Cardiac fibroblast (primary cell): ENCODE measurements at regions not wholly inside any gene's neighbourhood (a gene's known extent, or its start where the extent isn't known, plus 50 kb on each side); places are given as distances from the start of the nearest gene placed in this dataset.
A peak's percentile ranks its signal among the peaks of the same experiment; 100 is the strongest.

Source experiments
- DNase-seq, 2 donors: peaks; one replicate each; pipeline versions ENCODE4 v3.0.0 to v3.0.0-alpha.2; 2010; ENCODE audit warnings: low read depth in 2 of 2
- H3K4me3 ChIP-seq, 2 donors: replicated peaks in 1 of 2; 1 replicate in 1 of 2; 2 replicates in 1 of 2; pipeline ENCODE4 v1.5.1; 2011; ENCODE audit warnings: low read depth in 2 of 2, low read length in 2 of 2, mild to moderate bottlenecking in 2 of 2, moderate library complexity in 1 of 2
- TF ChIP-seq, protein P1 (sequence below): IDR thresholded peaks from one replicate; pipeline ENCODE4 v1.5.1; 2011; ENCODE audit warnings: low read depth, mild to moderate bottlenecking, low read length, inconsistent platforms

DNA sequence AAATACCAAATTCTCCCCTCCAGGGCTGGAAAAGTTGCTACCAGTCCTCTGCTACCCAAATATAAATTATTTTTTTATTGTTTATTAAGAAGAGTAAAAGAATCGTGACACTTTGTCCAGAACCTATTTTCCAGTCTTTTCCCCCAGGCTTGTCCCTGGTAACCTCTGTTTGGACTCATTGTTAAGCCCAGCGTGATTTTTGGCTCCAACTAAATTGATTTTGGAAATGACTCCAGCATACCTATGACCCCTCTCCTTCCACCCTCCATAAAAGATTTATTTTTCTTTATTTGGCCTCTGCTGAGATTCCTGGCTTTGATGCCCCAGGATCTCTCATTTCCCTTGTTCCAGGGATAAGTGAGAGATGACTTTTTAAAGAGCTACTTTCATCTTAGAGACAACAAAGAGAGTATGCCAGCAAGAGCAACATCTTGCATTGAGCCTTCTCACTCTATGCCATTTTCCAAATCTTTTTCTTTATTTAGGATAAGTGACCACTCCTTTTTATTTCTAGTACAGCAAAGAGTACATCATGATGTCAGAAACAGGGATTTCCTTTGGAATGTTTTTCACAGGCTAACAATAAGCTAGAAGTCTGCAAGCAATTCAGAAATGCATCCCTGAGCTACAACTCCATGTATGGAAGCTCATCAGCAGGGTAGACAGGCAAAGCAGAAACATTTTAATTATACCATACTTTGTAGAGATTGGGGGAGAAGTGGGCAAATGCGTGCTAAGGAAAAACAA lies 75.8 kb downstream of the DAD1 start:
- no peak for DNase-seq
- TF ChIP-seq, protein P1, sequence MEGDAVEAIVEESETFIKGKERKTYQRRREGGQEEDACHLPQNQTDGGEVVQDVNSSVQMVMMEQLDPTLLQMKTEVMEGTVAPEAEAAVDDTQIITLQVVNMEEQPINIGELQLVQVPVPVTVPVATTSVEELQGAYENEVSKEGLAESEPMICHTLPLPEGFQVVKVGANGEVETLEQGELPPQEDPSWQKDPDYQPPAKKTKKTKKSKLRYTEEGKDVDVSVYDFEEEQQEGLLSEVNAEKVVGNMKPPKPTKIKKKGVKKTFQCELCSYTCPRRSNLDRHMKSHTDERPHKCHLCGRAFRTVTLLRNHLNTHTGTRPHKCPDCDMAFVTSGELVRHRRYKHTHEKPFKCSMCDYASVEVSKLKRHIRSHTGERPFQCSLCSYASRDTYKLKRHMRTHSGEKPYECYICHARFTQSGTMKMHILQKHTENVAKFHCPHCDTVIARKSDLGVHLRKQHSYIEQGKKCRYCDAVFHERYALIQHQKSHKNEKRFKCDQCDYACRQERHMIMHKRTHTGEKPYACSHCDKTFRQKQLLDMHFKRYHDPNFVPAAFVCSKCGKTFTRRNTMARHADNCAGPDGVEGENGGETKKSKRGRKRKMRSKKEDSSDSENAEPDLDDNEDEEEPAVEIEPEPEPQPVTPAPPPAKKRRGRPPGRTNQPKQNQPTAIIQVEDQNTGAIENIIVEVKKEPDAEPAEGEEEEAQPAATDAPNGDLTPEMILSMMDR = no peak
- H3K4me3 ChIP-seq = no peak overlapping the region

DNA sequence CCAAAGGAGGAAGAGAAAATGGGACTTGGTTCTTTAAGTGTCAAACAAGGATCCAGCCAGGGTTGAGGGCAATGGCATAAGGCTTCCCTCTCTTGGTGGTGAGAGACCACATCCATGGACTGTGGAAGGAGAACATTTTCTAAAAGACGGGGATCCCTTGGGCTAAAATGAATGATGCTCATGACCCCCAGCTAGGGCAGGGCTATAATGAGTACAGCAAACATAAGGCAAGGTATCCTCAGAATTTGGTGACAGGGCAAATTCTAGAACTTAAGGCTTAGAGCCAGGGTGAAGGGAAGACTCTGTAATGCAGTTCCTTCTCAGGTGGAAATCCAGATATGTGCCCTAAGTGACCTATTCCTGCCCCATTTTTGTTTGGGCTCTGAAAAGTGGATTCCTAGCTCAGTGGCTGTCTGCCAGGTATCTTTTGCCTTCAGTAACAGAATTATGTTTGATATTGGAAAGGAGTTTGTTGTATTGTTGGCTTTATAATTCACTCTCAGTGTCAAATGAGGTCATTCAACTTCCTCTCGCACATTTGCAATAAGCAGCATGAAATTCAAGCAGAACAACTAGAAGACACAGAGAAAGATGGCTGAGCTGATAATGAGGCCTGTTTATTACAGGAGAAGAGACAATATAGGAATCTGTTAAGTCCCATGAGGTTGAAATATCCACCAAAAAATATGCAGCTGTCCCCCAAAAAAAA lies 76.8 kb downstream of the DAD1 start:
- DNase-seq = no peak
- TF ChIP-seq, protein P1 = no peak
- H3K4me3 ChIP-seq = no peak overlapping the region

DNA sequence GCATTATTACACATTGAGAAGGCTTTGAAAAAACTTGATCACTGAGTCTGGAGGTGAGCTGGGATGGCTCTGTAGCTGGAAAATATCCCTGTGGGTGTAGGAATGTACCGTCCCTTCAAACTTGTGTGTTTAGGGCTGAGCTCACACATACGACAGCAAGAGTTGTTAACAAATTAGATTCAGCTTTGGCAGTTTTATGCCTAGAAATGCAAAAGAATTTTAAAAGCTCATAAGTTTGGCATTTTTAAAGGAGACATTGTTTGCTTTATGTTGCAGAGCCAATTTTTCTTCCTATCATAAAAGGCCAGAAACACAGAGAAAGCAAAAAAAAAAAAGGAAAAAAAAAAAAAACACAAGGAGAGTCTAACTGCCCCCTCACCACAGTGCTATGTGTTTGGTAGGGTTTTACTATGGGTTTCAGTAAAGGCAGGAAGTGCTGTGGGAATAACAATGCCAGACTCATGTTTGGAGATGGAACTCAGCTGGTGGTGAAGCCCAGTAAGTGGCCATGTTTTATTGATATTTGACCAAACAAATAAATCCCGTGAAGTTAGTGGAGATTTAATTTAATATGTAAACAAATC lies 78.4 kb downstream of the DAD1 start:
- peak; percentile 16 to 58 for DNase-seq
- TF ChIP-seq, protein P1 = no peak
- no peak overlapping the region for H3K4me3 ChIP-seq

DNA sequence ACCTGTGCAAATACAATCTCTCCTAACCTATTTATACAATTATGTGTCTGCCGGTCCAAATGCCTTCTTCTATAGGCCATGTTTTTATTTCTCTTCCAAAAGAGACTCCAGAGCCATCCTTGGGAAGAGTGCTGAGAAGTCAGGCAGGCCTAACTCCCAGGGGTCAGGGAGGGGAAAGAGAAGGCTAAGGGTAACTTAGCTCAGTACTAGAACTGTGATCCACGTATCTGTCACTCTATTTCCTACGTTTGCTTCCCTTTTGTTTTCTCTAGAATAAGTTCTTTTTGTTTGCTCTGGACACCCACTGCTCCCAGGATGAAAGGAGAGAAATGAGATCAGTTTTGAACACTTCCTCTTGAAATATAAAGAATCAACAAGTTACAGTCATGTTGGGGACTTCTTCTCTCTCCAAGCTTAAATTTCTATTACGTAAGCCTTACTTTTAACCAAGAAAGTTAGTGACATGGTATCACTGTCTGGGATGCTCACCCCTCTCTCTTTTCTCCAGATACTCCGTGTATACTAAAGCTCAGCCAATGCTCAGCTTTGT lies 79.2 kb downstream of the DAD1 start:
- no peak for DNase-seq
- no peak overlapping the region for H3K4me3 ChIP-seq

DNA sequence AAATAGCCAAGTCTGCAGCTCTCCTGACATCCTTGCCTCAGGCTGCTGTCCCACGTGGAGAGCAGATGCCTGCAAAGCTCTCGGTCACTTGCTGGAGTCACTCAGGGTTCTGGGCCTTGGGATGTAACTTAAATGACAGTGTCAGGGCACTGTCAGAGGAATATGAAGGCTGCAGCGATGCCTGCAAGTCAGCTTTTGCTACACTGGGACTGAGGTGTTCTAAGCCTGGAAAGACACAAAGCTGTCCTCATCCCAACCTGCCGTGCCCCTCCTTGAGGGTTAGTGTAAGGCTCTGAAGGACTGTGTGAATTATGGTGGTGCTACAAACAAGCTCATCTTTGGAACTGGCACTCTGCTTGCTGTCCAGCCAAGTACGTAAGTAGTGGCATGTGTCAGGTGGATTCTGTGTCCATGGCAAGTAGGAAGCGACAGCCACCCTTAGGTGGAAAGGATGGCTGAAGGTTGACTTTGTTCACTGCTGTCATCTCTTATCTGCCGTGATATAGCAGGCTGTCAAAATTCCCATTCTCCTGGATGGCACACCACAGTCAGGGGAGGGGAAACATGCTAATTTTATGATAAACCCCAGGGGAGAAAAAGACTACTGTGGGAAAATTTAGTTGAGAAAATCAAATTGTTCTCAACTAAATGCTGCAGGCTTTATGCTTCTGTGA lies 79.9 kb downstream of the DAD1 start:
- DNase-seq = no peak
- TF ChIP-seq, protein P1 = no peak
- H3K4me3 ChIP-seq = no peak overlapping the region

More for the DNA sequence above, 79.2 kb downstream of the DAD1 start:
- TF ChIP-seq, protein P1 = no peak

DNA sequence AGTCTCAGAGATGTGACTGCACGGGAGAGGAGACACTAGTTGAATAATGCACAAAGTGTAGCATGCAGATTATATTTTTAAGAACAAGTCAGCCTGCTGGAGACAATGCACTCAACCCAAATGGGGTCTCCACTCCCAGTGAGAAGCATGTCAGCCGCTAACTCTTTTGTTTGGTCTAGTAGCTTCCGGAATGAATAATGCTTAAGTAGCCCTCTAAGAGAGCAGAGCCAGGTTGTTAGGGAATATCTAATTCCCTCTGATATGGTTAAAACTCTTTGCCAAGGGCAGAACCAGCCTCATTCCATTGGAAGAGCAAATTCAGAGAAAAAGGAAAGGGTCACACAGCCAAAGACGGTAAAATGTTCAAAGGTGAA lies 80.4 kb downstream of the DAD1 start:
- TF ChIP-seq, protein P1 = no peak
- DNase-seq = no peak
- no peak overlapping the region for H3K4me3 ChIP-seq
